ENCODE measurements at regions not wholly inside any gene's neighbourhood (a gene's known extent, or its start where the extent isn't known, plus 50 kb on each side); places are given as distances from the start of the nearest gene placed in this dataset.

GRCh38 chr3:13954266-13954665, 74.4 kb upstream of the WNT7A start:
- no peaks in the 10 kb centered on the region for H3K36me3 ChIP-seq
- no peak overlapping the region for H3K27ac ChIP-seq
- no peaks in the 10 kb centered on the region for H3K27me3 ChIP-seq
- TF ChIP-seq CTCF (IDR thresholded peaks at IDR 0.05) = no peak
- H3K4me3 ChIP-seq = no peak overlapping the region
- no peaks in the 10 kb centered on the region for H3K4me1 ChIP-seq
- no peak for DNase-seq (ENCODE audit: low spot score in 2 of 2)
- intact Hi-C loops (cut with DNase I) = no loop called here
- H3K9me3 ChIP-seq = no peaks in the 10 kb centered on the region

- no peak for TF ChIP-seq CTCF (IDR thresholded peaks at IDR 0.05)
- no peak overlapping the region for H3K27ac ChIP-seq
- intact Hi-C loops (cut with DNase I) = no loop called here
Measured at GRCh38 chr3:13951184-13951583, 71.3 kb upstream of the WNT7A start.

GRCh38 chr3:13950042-13950441, 70.2 kb upstream of the WNT7A start:
- Histone ChIP-seq H3K4me3 (no peak overlapping the region), H3K27ac (no peak overlapping the region), H3K36me3 (no peaks in the 10 kb centered on the region), H3K9me3 (peaks cover 0 to 14% of the 10 kb centered on the region in 2 donors), H3K27me3 (no peaks in the 10 kb centered on the region), H3K4me1 (no peaks in the 10 kb centered on the region)
- DNase-seq (ENCODE audit: low spot score in 2 of 2) = no peak
- no peak for TF ChIP-seq CTCF (IDR thresholded peaks at IDR 0.05)
- intact Hi-C loops (cut with DNase I) = no loop called here

More at GRCh38 chr3:13951184-13951583, 71.3 kb upstream of the WNT7A start:
- no peak for DNase-seq (ENCODE audit: low spot score in 2 of 2)
- Histone ChIP-seq H3K9me3 (peaks cover 0 to 10% of the 10 kb centered on the region in 2 donors), H3K4me3 (no peak overlapping the region), H3K4me1 (no peaks in the 10 kb centered on the region), H3K36me3 (no peaks in the 10 kb centered on the region), H3K27me3 (no peaks in the 10 kb centered on the region)

- H3K9me3 ChIP-seq = peaks cover 0 to 24% of the 10 kb centered on the region in 2 donors
- H3K4me1 ChIP-seq = no peaks in the 10 kb centered on the region
- TF ChIP-seq CTCF (IDR thresholded peaks at IDR 0.05) = no peak
- no peaks in the 10 kb centered on the region for H3K36me3 ChIP-seq
- intact Hi-C loops (cut with DNase I) = no loop called here
- H3K27me3 ChIP-seq = no peaks in the 10 kb centered on the region
- no peak overlapping the region for H3K27ac ChIP-seq
- no peak for DNase-seq (ENCODE audit: low spot score in 2 of 2)
- H3K4me3 ChIP-seq = no peak overlapping the region
Measured at GRCh38 chr3:13947912-13948311, 68.0 kb upstream of the WNT7A start.

GRCh38 chr3:13939206-13939605, 59.3 kb upstream of the WNT7A start:
- H3K4me3 ChIP-seq = no peak overlapping the region
- intact Hi-C loops (cut with DNase I) = no loop called here
- H3K27me3 ChIP-seq = no peaks in the 10 kb centered on the region
- no peak for TF ChIP-seq CTCF (IDR thresholded peaks at IDR 0.05)
- H3K4me1 ChIP-seq = no peaks in the 10 kb centered on the region
- no peaks in the 10 kb centered on the region for H3K36me3 ChIP-seq
- no peak for DNase-seq (ENCODE audit: low spot score in 2 of 2)
- H3K9me3 ChIP-seq = peaks cover 0 to 11% of the 10 kb centered on the region in 2 donors
- H3K27ac ChIP-seq = no peak overlapping the region

- intact Hi-C loops (cut with DNase I) = no loop called here
Measured at GRCh38 chr3:13937131-13937530, 57.3 kb upstream of the WNT7A start.

More at GRCh38 chr3:13937131-13937530, 57.3 kb upstream of the WNT7A start:
- no peaks in the 10 kb centered on the region for H3K36me3 ChIP-seq
- no peak overlapping the region for H3K27ac ChIP-seq
- no peak overlapping the region for H3K4me3 ChIP-seq
- DNase-seq (ENCODE audit: low spot score in 2 of 2) = no peak
- H3K9me3 ChIP-seq = no peaks in the 10 kb centered on the region
- no peaks in the 10 kb centered on the region for H3K27me3 ChIP-seq
- H3K4me1 ChIP-seq = no peaks in the 10 kb centered on the region
- TF ChIP-seq CTCF (IDR thresholded peaks at IDR 0.05) = no peak
